Endodermal cell (in vitro differentiated cells): ENCODE measurements at regions not wholly inside any gene's neighbourhood (a gene's known extent, or its start where the extent isn't known, plus 50 kb on each side); places are given as distances from the start of the nearest gene placed in this dataset.

Source experiments
- DNase-seq: peaks from one replicate; pipeline ENCODE4 v3.0.0-alpha.2; 2017
- H3K27ac ChIP-seq: 2 replicates; pipeline ENCODE4 v1.5.1; 2013; ENCODE audit warnings: mild to moderate bottlenecking, low read depth, low read length, moderate library complexity
- H3K27me3 ChIP-seq: 2 replicates; pipeline ENCODE4 v1.6.1; 2013; ENCODE audit warnings: mild to moderate bottlenecking, low read length, moderate library complexity; ENCODE audit not compliant: insufficient read depth, control insufficient read depth, poor library complexity, severe bottlenecking
- H3K36me3 ChIP-seq: 2 replicates; pipeline ENCODE4 v1.7.0; 2013; ENCODE audit warnings: mild to moderate bottlenecking, low read length, moderate library complexity; ENCODE audit not compliant: control insufficient read depth, insufficient read depth
- H3K4me1 ChIP-seq: one replicate; pipeline ENCODE4 v1.7.0; 2013; ENCODE audit warnings: low read length; ENCODE audit not compliant: control insufficient read depth, insufficient read depth
- H3K4me3 ChIP-seq: 2 replicates; pipeline ENCODE4 v1.5.1; 2013; ENCODE audit warnings: mild to moderate bottlenecking, low read length, moderate library complexity
- H3K9ac ChIP-seq: 2 replicates; pipeline ENCODE4 v1.6.1; 2013; ENCODE audit warnings: mild to moderate bottlenecking, low read length, moderate library complexity; ENCODE audit not compliant: poor library complexity, severe bottlenecking; ENCODE audit errors: extremely low read depth
- H3K9me3 ChIP-seq: 2 replicates; pipeline ENCODE4 v1.6.1; 2013; ENCODE audit warnings: mild to moderate bottlenecking, low read length, moderate library complexity; ENCODE audit not compliant: control insufficient read depth
- H3K27ac Mint-ChIP-seq: 2 replicates; pipeline ENCODE4 v1.8.0; 2020; ENCODE audit warnings: mixed read lengths
- H3K27me3 Mint-ChIP-seq: 2 replicates; pipeline ENCODE4 v1.8.0; 2021; ENCODE audit warnings: mild to moderate bottlenecking, mixed read lengths; ENCODE audit not compliant: insufficient read depth
- H3K36me3 Mint-ChIP-seq: 2 replicates; pipeline ENCODE4 v1.8.0; 2020; ENCODE audit warnings: low read depth, mixed read lengths
- H3K4me1 Mint-ChIP-seq: 2 replicates; pipeline ENCODE4 v1.8.0; 2020; ENCODE audit warnings: mixed read lengths
- H3K4me3 Mint-ChIP-seq: 2 replicates; pipeline ENCODE4 v1.8.0; 2020; ENCODE audit warnings: mild to moderate bottlenecking, moderate library complexity, mixed read lengths
- H3K9me3 Mint-ChIP-seq: 2 replicates; pipeline ENCODE4 v1.8.0; 2020; ENCODE audit warnings: mild to moderate bottlenecking, mixed read lengths
- CTCF ChIP-seq: fragments of 200-600 bp; sonication (generic); conservative IDR thresholded peaks from 2 replicates; pipeline ENCODE4 v1.5.0; 2021; ENCODE audit warnings: antibody characterized with exemption, mild to moderate bottlenecking
- WGBS, 2 experiments: methylation state at CpG; one replicate each; pipeline versions ENCODE4 v1.1.5 to v1.1.7; 2013; ENCODE audit warnings: missing lambda C conversion rate in 2 of 2, mixed read lengths in 1 of 2; ENCODE audit not compliant: insufficient coverage in 1 of 2, insufficient read length in 1 of 2; 5-methylcytosine and 5-hydroxymethylcytosine counted together

GRCh38 chr9:38309324-38310195 lies 82.9 kb upstream of the ALDH1B1 start:
- no peaks in the 10 kb centered on the region for H3K36me3 ChIP-seq
- no peak for DNase-seq
- H3K27me3 ChIP-seq = no peaks in the 10 kb centered on the region
- Mint-ChIP-seq H3K27ac (no peak overlapping the region), H3K4me1 (peaks cover 25% of the 10 kb centered on the region), H3K36me3 (no peaks in the 10 kb centered on the region), H3K9me3 (no peaks in the 10 kb centered on the region), H3K27me3 (peaks cover 35% of the 10 kb centered on the region), H3K4me3 (no peak overlapping the region)
- H3K4me1 ChIP-seq = peaks cover 15% of the 10 kb centered on the region
- H3K9me3 ChIP-seq = no peaks in the 10 kb centered on the region
- TF ChIP-seq CTCF = no peak
- H3K9ac ChIP-seq = no peak overlapping the region
- H3K4me3 ChIP-seq = no peak overlapping the region
- H3K27ac ChIP-seq = no peak overlapping the region
- 76% methylated on average over 7 to 11 of the region's 11 CpGs for whole genome bisulfite sequencing, 2 experiments

- DNase-seq = no peak
- Mint-ChIP-seq H3K4me1 (peaks cover 25% of the 10 kb centered on the region), H3K36me3 (no peaks in the 10 kb centered on the region), H3K4me3 (no peak overlapping the region), H3K9me3 (no peaks in the 10 kb centered on the region), H3K27me3 (peaks cover 27% of the 10 kb centered on the region), H3K27ac (no peak overlapping the region)
- Histone ChIP-seq H3K4me1 (peaks cover 15% of the 10 kb centered on the region), H3K27me3 (no peaks in the 10 kb centered on the region), H3K27ac (no peak overlapping the region), H3K9me3 (no peaks in the 10 kb centered on the region), H3K4me3 (no peak overlapping the region), H3K9ac (no peak overlapping the region), H3K36me3 (no peaks in the 10 kb centered on the region)
- TF ChIP-seq CTCF = no peak
- 82 to 90% methylated on average over 2 to 4 of the region's 4 CpGs for WGBS, 2 experiments
Observed at GRCh38 chr9:38308136-38308535, 84.4 kb upstream of the ALDH1B1 start.

DNA sequence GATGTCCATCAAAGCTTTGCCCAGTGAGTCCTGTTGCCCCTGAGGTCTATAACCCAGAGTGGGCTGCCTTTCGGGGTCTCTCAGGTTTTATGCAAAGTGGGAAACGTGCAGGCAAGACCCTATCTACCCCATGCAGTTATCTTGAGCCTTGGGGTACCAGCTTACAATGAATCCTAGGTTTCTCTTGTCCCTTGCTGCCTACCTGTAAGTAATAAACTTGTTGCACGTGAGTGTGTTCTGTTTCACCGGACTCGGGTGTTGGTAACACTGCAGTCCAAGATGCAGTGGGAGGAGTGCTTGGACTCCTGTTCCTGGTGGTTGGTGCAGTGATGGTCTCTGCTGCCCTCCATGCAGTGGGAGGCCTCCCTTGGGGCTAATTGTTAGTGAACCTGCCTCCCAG lies 85.6 kb upstream of the ALDH1B1 start:
- no peak for DNase-seq
- H3K4me1 ChIP-seq = peaks cover 15% of the 10 kb centered on the region
- Mint-ChIP-seq H3K4me1 (peaks cover 25% of the 10 kb centered on the region), H3K27me3 (peaks cover 20% of the 10 kb centered on the region), H3K9me3 (no peaks in the 10 kb centered on the region), H3K36me3 (no peaks in the 10 kb centered on the region), H3K27ac (no peak overlapping the region), H3K4me3 (no peak overlapping the region)
- H3K9ac ChIP-seq = no peak overlapping the region
- H3K27ac ChIP-seq = no peak overlapping the region
- no peaks in the 10 kb centered on the region for H3K27me3 ChIP-seq
- H3K4me3 ChIP-seq = no peak overlapping the region
- H3K9me3 ChIP-seq = no peaks in the 10 kb centered on the region
- no peak for TF ChIP-seq CTCF
- 90 to 100% methylated on average over 4 to 5 of the region's 5 CpGs for WGBS, 2 experiments
- no peaks in the 10 kb centered on the region for H3K36me3 ChIP-seq
